Cardiac muscle cell (in vitro differentiated cells and primary cell): ENCODE measurements at regions not wholly inside any gene's neighbourhood (a gene's known extent, or its start where the extent isn't known, plus 50 kb on each side); places are given as distances from the start of the nearest gene placed in this dataset.

Experiments used
- DNase-seq, 2 donors: peaks; one replicate each; pipeline versions ENCODE4 v3.0.0 to v3.0.0-alpha.2; 2010 to 2017; ENCODE audit warnings: low read depth in 1 of 2, low spot score in 1 of 2
- H3K27ac ChIP-seq: fragments of 200-600 bp; sonication (generic); 2 replicates; pipeline ENCODE4 v1.5.1; 2016
- H3K27me3 ChIP-seq: fragments of 200-600 bp; sonication (generic); 2 replicates; pipeline ENCODE4 v1.6.0; 2016; ENCODE audit warnings: control low read depth
- H3K36me3 ChIP-seq: fragments of 200-600 bp; sonication (generic); 2 replicates; pipeline ENCODE4 v1.5.1; 2016; ENCODE audit warnings: control low read depth
- H3K4me1 ChIP-seq: fragments of 200-600 bp; sonication (generic); 2 replicates; pipeline ENCODE4 v1.8.1; 2017; ENCODE audit warnings: low read depth, mild to moderate bottlenecking, mixed run types
- H3K4me3 ChIP-seq: fragments of 200-600 bp; sonication (generic); 2 replicates; pipeline ENCODE4 v1.5.1; 2016; ENCODE audit warnings: mild to moderate bottlenecking
- H3K9me3 ChIP-seq: fragments of 200-600 bp; sonication (generic); 2 replicates; pipeline ENCODE4 v1.5.1; 2017; ENCODE audit warnings: low read depth, mild to moderate bottlenecking, control low read depth
- CTCF ChIP-seq: IDR thresholded peaks from 2 replicates; pipeline ENCODE4 v1.5.1; 2012; ENCODE audit warnings: low read depth, mild to moderate bottlenecking, low read length

- peaks cover 3% of the 10 kb centered on the region for H3K4me1 ChIP-seq
- H3K36me3 ChIP-seq = no peaks in the 10 kb centered on the region
- no peak overlapping the region for H3K27ac ChIP-seq
- no peaks in the 10 kb centered on the region for H3K27me3 ChIP-seq
- no peak for TF ChIP-seq CTCF
- DNase-seq = no peak
- H3K9me3 ChIP-seq = no peaks in the 10 kb centered on the region
- H3K4me3 ChIP-seq = no peak overlapping the region
These were observed 252.1 kb upstream of the MDFIC2 start for GRCh38 chr3:70564552-70564951.

- no peak for DNase-seq
- Histone ChIP-seq H3K36me3 (no peaks in the 10 kb centered on the region), H3K4me1 (peaks cover 15% of the 10 kb centered on the region), H3K27me3 (no peaks in the 10 kb centered on the region), H3K4me3 (no peak overlapping the region), H3K27ac (no peak overlapping the region), H3K9me3 (no peaks in the 10 kb centered on the region)
- no peak for TF ChIP-seq CTCF
These were observed 249.4 kb upstream of the MDFIC2 start for GRCh38 chr3:70561796-70562195.

GRCh38 chr3:70558956-70559355 lies 246.5 kb upstream of the MDFIC2 start:
- H3K4me3 ChIP-seq = no peak overlapping the region
- H3K27me3 ChIP-seq = no peaks in the 10 kb centered on the region
- no peaks in the 10 kb centered on the region for H3K9me3 ChIP-seq
- no peak overlapping the region for H3K27ac ChIP-seq
- DNase-seq = peak in 1 of 2 donors; percentile 11
- TF ChIP-seq CTCF = no peak
- no peaks in the 10 kb centered on the region for H3K36me3 ChIP-seq
- H3K4me1 ChIP-seq = peaks cover 15% of the 10 kb centered on the region

- Histone ChIP-seq H3K4me3 (no peak overlapping the region), H3K4me1 (peaks cover 21% of the 10 kb centered on the region), H3K36me3 (no peaks in the 10 kb centered on the region), H3K27ac (no peak overlapping the region), H3K9me3 (no peaks in the 10 kb centered on the region), H3K27me3 (no peaks in the 10 kb centered on the region)
- no peak for DNase-seq
- TF ChIP-seq CTCF = no peak
These were observed 245.5 kb upstream of the MDFIC2 start for GRCh38 chr3:70557976-70558375.

GRCh38 chr3:70556056-70556455 lies 243.6 kb upstream of the MDFIC2 start:
- no peak overlapping the region for H3K27ac ChIP-seq
- no peak for TF ChIP-seq CTCF
- H3K27me3 ChIP-seq = no peaks in the 10 kb centered on the region
- DNase-seq = no peak
- no peaks in the 10 kb centered on the region for H3K9me3 ChIP-seq
- H3K36me3 ChIP-seq = no peaks in the 10 kb centered on the region
- peaks cover 21% of the 10 kb centered on the region for H3K4me1 ChIP-seq
- no peak overlapping the region for H3K4me3 ChIP-seq

- H3K27ac ChIP-seq = no peak overlapping the region
- peaks cover 16% of the 10 kb centered on the region for H3K4me1 ChIP-seq
- H3K36me3 ChIP-seq = no peaks in the 10 kb centered on the region
- no peak overlapping the region for H3K4me3 ChIP-seq
- H3K27me3 ChIP-seq = no peaks in the 10 kb centered on the region
- TF ChIP-seq CTCF = no peak
- DNase-seq = peak in 1 of 2 donors; percentile 17
- no peaks in the 10 kb centered on the region for H3K9me3 ChIP-seq
These were observed 241.7 kb upstream of the MDFIC2 start for GRCh38 chr3:70554170-70554569.
